ENCODE measurements at regions not wholly inside any gene's neighbourhood (a gene's known extent, or its start where the extent isn't known, plus 50 kb on each side); places are given as distances from the start of the nearest gene placed in this dataset.

GRCh38 chr5:16013334-16014065 lies 166.1 kb downstream of the MARCHF11 start:
- no peak for DNase-seq

- DNase-seq: no peak
Measured at GRCh38 chr5:16009256-16009655, 170.3 kb downstream of the MARCHF11 start.

- DNase-seq: no peak
Measured at GRCh38 chr5:16007750-16008415, 171.7 kb downstream of the MARCHF11 start.

- no peak for DNase-seq
Measured at GRCh38 chr5:16005225-16005624, 174.4 kb downstream of the MARCHF11 start.

DNA sequence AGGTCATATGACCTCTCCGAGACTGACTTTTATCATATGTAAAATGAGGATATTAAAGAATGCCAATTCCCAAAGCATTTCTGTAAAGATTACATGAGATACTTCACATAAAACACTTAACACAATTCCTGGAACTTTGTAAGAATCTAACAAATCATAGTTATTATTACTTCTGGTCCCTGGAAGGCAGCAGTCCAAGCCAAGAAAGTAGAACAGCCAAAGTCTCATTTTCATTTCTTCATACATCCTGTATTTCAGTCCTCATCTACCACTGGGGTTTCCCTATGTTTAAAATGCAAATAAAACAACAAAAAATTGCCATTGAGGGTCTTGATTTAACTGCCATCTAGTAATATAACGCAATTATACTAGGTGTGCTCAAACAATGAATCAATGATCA lies 179.5 kb downstream of the MARCHF11 start:
- DNase-seq: no peak

- peak; percentile 30 for DNase-seq
Measured at GRCh38 chr5:15995341-15996052, 184.1 kb downstream of the MARCHF11 start.

- no peak for DNase-seq
Measured at GRCh38 chr5:15993919-15994318, 185.7 kb downstream of the MARCHF11 start.

DNA sequence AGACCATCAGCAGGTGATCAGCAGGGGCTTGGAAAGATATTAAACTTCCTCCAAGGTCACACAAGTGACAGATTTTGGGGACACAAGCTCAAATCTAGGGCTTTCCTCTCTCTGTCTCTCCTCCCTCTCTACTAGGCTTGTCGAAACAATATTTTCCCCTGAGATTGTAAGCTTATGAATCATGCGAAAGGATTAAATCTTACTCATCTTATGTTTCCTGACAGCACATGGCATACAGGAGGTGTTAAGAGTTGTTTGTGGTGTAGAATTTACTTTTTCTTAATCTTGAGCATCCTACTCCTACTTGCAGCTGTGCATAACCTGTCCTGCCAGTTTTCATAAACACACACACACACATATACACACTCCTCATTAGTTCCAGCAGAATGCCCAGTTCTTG lies 186.3 kb downstream of the MARCHF11 start:
- DNase-seq: no peak

DNA sequence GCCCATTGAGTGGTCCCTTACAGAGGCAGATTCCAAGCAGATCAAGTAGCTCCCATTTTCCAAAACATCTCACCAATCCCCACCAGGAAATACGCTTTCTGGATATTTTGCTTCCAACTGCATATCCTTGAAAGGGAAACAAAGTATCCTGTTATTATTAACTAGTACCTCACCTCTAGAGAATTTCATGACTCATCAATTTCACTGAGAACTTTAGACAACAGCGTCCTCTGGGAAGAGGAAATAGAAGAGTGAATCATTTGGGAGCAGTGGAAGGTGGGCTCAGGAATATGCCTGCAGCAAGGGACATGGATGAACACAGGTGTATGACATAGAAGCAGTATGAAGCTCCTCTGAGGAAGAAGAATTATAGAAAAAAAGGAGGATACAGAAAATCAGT lies 186.7 kb downstream of the MARCHF11 start:
- no peak for DNase-seq

DNA sequence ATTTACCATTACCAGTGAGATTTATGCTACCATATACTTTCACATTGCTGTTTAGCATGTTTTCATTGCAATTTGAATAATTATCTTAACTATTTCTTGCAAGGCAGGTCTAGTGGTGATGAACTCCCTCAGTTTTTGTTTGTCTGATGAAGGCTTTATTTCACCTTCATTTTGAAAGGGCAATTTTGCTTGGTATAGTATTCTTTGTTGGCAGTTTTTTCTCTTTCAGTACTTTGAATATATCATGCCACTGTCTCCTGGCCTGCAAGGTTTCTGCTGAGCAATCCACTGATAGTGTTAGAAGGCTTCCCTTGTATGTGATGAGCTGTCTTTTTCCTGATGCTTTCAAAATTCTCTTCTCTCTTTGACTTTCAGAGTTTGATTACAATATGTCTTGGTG lies 188.0 kb downstream of the MARCHF11 start:
- DNase-seq: no peak
